ENCODE measurements at regions not wholly inside any gene's neighbourhood (a gene's known extent, or its start where the extent isn't known, plus 50 kb on each side); places are given as distances from the start of the nearest gene placed in this dataset.
"Not testable (repeated sequence)": the region's sequence is repeated elsewhere in the genome, so short reads cannot be mapped to it uniquely, and the experiment has no call there.

- DNase-seq (ENCODE audit: low read depth): no peak
These were observed 253.9 kb upstream of the FZD8 start for GRCh38 chr10:35896001-35896400.

- no peak for DNase-seq (ENCODE audit: low read depth)
These were observed 253.2 kb upstream of the FZD8 start for GRCh38 chr10:35895331-35895730.

- no peak for DNase-seq (ENCODE audit: low read depth)
These were observed 250.4 kb upstream of the FZD8 start for GRCh38 chr10:35892526-35892925.

- no peak for DNase-seq (ENCODE audit: low read depth)
These were observed 248.8 kb upstream of the FZD8 start for GRCh38 chr10:35890676-35891495.

- DNase-seq (ENCODE audit: low read depth): no peak
These were observed 248.0 kb upstream of the FZD8 start for GRCh38 chr10:35889971-35890675.

- no peak for DNase-seq (ENCODE audit: low read depth)
These were observed 247.1 kb upstream of the FZD8 start for GRCh38 chr10:35889226-35889625.

DNA sequence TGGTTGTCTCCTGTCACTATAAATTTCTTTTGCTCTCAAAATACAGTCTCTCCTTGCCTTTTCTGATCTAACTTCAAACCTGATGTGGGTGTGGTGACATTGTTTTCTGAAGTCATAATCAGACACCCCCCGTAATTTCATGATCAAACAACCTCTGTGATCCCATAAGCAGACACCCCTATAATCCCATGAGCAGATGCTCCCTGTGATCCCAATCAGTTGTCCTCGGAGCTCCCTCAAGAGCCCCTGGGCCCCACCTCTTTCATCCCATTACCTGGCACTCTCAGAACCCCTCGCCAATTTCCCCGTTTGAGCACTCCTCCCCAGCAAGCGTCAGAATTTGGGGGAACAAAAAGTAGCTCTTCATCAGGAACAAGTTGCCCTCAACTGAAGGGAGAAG lies 246.3 kb upstream of the FZD8 start:
- no peak for DNase-seq (ENCODE audit: low read depth)

DNA sequence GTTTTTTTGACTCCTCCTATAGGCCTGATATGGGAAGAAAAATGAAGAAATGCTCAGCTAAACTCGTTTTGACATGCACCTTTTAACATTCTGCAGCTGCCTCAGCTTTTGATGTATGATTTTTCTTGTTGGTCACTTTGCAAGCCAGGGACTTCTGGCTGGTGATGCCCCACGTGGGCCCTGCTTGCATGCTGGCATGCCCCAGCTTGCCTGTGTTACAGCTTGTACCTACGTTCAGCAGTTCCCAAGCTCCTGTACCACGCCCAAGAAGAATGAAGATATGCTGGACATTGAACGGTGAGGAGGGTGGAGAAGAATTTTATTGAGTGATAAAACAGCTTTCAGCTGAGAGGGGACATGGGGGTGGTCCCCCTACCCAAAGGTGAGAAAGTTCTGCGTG lies 245.6 kb upstream of the FZD8 start:
- no peak for DNase-seq (ENCODE audit: low read depth)

DNA sequence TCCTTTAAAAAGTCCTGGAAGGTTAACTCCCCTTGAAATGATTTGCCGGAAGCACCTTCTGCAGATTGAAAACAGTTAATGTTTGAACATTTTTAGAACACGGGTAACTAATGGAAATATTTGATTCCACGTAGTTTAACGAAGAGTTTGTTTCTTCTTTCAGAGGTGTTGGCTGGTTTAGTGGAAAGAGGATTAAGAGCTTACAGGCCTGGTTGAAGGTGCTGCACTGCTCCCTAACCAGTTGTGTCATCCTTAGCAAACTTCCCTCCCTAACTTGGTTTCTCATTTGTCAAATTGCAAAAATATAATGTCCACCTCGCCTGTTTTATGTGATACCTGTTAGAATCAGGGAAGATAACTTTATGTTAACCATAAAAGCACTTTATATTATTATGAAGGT lies 243.0 kb upstream of the FZD8 start:
- no peak for DNase-seq (ENCODE audit: low read depth)

- no peak for DNase-seq (ENCODE audit: low read depth)
These were observed 242.6 kb upstream of the FZD8 start for GRCh38 chr10:35884657-35885071.

- DNase-seq (ENCODE audit: low read depth): no peak
These were observed 240.5 kb upstream of the FZD8 start for GRCh38 chr10:35882422-35883150.

DNA sequence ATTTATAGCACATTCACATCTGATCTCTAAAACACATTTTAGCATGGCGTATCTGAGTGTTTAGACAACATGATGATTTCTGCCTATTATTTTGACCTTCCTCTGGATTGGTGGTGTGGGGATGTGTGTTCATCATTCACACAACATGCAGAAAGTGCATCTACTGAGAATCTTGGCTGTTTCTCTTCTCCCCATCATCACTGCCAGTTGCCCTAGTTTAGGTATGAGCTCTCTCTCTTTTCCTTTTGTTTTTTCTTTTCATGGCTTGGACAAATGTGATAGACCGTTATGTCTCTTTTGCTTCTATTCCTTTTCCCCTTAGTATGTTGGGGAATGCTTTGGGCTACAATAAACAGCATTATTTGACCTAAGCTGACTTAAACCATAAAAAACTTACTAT lies 239.2 kb upstream of the FZD8 start:
- no peak for DNase-seq (ENCODE audit: low read depth)

GRCh38 chr10:35876248-35876647 lies 234.2 kb upstream of the FZD8 start:
- DNase-seq (ENCODE audit: low read depth): no peak

DNA sequence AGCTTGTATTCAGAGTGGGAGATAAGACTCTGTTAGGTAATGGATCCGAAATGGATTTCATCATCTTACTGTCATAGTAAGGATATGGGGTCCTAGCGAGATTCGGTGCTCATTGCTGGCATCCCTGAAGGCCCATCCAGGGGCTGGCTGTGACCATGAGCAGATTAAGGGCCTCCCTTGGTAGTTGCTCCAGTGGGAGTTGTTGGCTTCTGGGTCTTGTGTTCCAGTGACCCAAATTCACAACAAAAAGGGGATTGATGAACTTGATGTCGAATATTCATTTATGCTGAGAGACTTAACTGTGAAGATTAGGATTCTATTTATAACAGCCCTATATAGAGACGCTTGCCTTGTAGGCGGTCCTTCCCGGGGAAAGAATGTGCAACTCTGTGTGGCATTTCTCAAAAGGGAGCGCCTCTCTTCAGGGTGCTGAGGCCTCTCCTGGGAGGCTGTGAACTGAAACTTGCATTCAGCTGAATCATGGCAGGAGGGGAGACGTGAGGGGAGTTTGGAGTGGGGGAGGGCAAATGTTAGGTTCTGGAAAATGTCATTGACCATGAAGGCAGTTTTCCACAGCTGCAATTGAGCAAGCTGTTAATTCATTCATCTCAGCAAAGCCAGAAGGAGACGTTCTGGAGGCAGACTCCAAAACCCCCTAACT lies 233.1 kb upstream of the FZD8 start:
- no peak for DNase-seq (ENCODE audit: low read depth)

DNA sequence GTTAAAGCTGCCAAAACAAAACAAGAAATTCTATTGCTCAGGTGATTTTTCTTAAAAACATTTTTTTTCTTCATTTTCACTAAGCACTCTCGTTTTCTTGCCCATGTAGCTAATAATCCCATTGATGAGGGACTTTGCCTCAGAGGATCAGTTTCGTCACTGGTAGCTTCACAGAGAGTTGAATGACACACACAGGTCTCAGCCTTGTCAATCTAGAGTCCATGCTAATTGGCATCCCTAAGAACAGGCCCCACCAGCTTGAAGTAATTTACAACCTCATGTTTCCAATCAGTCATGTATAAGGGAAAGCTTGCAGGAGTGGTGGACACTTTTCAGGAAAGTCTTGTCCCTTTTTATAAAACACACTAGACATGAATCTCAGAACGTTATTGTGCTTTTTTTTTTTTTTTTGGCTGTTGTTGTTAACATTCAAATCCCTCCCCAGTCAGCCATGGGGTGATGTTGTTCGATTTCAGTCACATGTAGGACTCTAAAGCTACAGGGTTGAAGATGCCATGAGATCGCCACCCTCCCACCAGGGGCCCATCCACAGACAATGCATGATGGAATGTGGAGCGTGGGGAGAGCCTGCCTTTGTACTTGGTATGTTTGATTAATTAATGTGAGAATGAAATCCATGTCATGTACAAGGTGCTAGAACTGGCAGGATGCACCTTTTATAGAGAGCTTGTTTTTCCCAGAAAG lies 232.4 kb upstream of the FZD8 start:
- DNase-seq (ENCODE audit: low read depth): no peak

- no peak for DNase-seq (ENCODE audit: low read depth)
These were observed 230.6 kb upstream of the FZD8 start for GRCh38 chr10:35872671-35873070.

GRCh38 chr10:35870665-35871310 lies 228.7 kb upstream of the FZD8 start:
- no peak for DNase-seq (ENCODE audit: low read depth)

DNA sequence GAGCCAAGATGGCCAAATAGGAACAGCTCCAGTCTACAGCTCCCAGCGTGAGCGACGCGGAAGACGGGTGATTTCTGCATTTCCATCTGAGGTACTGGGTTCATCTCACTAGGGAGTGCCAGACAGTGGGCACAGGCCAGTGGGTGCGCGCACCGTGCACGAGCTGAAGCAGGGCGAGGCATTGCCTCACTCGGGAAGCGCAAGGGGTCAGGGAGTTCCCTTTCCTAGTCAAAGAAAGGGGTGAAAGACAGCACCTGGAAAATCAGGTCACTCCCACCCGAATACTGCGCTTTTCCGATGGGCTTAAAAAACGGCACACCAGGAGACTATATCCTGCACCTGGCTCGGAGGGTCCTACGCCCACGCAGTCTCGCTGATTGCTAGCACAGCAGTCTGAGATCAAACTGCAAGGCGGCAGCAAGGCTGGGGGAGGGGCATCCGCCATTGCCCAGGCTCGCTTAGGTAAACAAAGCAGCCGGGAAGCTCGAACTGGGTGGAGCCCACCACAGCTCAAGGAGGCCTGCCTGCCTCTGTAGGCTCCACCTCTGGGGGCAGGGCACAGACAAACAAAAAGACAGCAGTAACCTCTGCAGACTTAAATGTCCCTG lies 216.7 kb upstream of the FZD8 start:
- not testable (repeated sequence) for DNase-seq (ENCODE audit: low read depth)

DNA sequence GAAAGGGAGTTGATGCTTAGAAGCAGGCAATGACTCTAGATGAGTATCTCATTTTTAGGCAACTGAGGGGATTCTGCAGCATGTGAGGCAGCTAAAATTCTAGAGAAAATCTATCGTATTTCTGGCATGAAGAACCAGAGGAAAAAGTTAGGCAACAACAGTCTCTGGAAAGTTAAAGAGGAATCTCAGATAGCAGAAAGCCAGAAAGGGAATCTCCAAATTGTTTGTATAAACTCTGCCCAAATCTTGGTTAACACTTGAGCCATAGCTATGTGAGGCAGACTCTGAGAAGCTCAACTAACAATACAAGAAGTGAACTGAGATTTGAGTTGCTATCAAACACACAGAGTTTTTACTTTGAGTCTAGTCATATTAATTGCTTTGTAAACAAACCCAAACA lies 215.8 kb upstream of the FZD8 start:
- DNase-seq (ENCODE audit: low read depth): no peak

- no peak for DNase-seq (ENCODE audit: low read depth)
These were observed 213.3 kb upstream of the FZD8 start for GRCh38 chr10:35855155-35855947.

All from stimulated activated CD8-positive, alpha-beta memory T cell treated with anti-CD3 and anti-CD28 coated beads, Interleukin-12 subunit alpha, Interleukin-12 subunit beta, amount 100 ng/mL, for 1 hour (primary cell).